HK-2 (cell line): ENCODE measurements at regions not wholly inside any gene's neighbourhood (a gene's known extent, or its start where the extent isn't known, plus 50 kb on each side); places are given as distances from the start of the nearest gene placed in this dataset.
A peak's percentile ranks its signal among the peaks of the same experiment; 100 is the strongest.
"Not testable (repeated sequence)": the region's sequence is repeated elsewhere in the genome, so short reads cannot be mapped to it uniquely, and the experiment has no call there.

Experiments
- DNase-seq: peaks from one replicate; pipeline ENCODE4 v3.0.0-alpha.2; 2018; ENCODE audit not compliant: unreplicated experiment

GRCh38 chr21:18716578-18717138 is 313.1 kb upstream of the TMPRSS15 start:
- DNase-seq, result no peak

GRCh38 chr21:18722193-18722592 is 318.6 kb upstream of the TMPRSS15 start:
- no peak for DNase-seq

GRCh38 chr21:18723171-18723570 is 319.6 kb upstream of the TMPRSS15 start:
- no peak for DNase-seq

GRCh38 chr21:18725653-18726052 is 322.1 kb upstream of the TMPRSS15 start:
- DNase-seq, result no peak

GRCh38 chr21:18741954-18742353 is 338.4 kb upstream of the TMPRSS15 start:
- DNase-seq, result no peak

GRCh38 chr21:18743531-18743930 is 339.9 kb upstream of the TMPRSS15 start:
- no peak for DNase-seq

GRCh38 chr21:18744840-18745239 is 341.3 kb upstream of the TMPRSS15 start:
- no peak for DNase-seq

GRCh38 chr21:18752894-18753293 is 349.3 kb upstream of the TMPRSS15 start:
- DNase-seq, result not testable (repeated sequence)

GRCh38 chr21:18756272-18756671 is 352.7 kb upstream of the TMPRSS15 start:
- peak; percentile 0 for DNase-seq

GRCh38 chr21:18759267-18759666 is 355.7 kb upstream of the TMPRSS15 start:
- no peak for DNase-seq

GRCh38 chr21:18759751-18760161 is 356.2 kb upstream of the TMPRSS15 start:
- no peak for DNase-seq

GRCh38 chr21:18760247-18760646 is 356.7 kb upstream of the TMPRSS15 start:
- DNase-seq, result no peak

GRCh38 chr21:18764720-18765119 is 361.1 kb upstream of the TMPRSS15 start:
- no peak for DNase-seq

GRCh38 chr21:18769599-18769998 is 366.0 kb upstream of the TMPRSS15 start:
- no peak for DNase-seq

- no peak for DNase-seq
Observed at GRCh38 chr21:18771845-18772380, 368.3 kb upstream of the TMPRSS15 start.

GRCh38 chr21:18772404-18772803 is 368.8 kb upstream of the TMPRSS15 start:
- DNase-seq, result no peak

GRCh38 chr21:18772897-18773296 is 369.3 kb upstream of the TMPRSS15 start:
- DNase-seq, result no peak

- no peak for DNase-seq
Observed at GRCh38 chr21:18776936-18777335, 373.4 kb upstream of the TMPRSS15 start.

- no peak for DNase-seq
Observed at GRCh38 chr21:18782721-18783120, 379.1 kb upstream of the TMPRSS15 start.

- no peak for DNase-seq
Observed at GRCh38 chr21:18801468-18801867, 397.9 kb upstream of the TMPRSS15 start.

GRCh38 chr21:18803624-18804023 is 400.0 kb upstream of the TMPRSS15 start:
- DNase-seq, result no peak

- no peak for DNase-seq
Observed at GRCh38 chr21:18810136-18810535, 406.6 kb upstream of the TMPRSS15 start.

GRCh38 chr21:18812308-18812707 is 408.7 kb upstream of the TMPRSS15 start:
- DNase-seq, result no peak

GRCh38 chr21:18819507-18819906 is 415.9 kb upstream of the TMPRSS15 start:
- DNase-seq, result no peak
